ENCODE measurements at regions not wholly inside any gene's neighbourhood (a gene's known extent, or its start where the extent isn't known, plus 50 kb on each side); places are given as distances from the start of the nearest gene placed in this dataset.
A peak's percentile ranks its signal among the peaks of the same experiment; 100 is the strongest.

GRCh38 chr13:50576156-50576555 is 267.3 kb downstream of the DLEU7 start:
- DNase-seq (ENCODE audit: low spot score) = no peak

GRCh38 chr13:50577806-50578205 is 265.7 kb downstream of the DLEU7 start:
- DNase-seq (ENCODE audit: low spot score) = no peak

GRCh38 chr13:50580684-50581305 is 262.7 kb downstream of the DLEU7 start:
- DNase-seq (ENCODE audit: low spot score) = no peak

GRCh38 chr13:50581586-50582196 is 261.8 kb downstream of the DLEU7 start:
- DNase-seq (ENCODE audit: low spot score) = no peak

- DNase-seq (ENCODE audit: low spot score) = no peak
These were observed 258.5 kb downstream of the DLEU7 start for GRCh38 chr13:50584856-50585580.

GRCh38 chr13:50585674-50586413 is 257.6 kb downstream of the DLEU7 start:
- no peak for DNase-seq (ENCODE audit: low spot score)

- DNase-seq (ENCODE audit: low spot score) = no peak
These were observed 256.9 kb downstream of the DLEU7 start for GRCh38 chr13:50586414-50587083.

- no peak for DNase-seq (ENCODE audit: low spot score)
These were observed 256.4 kb downstream of the DLEU7 start for GRCh38 chr13:50587115-50587514.

GRCh38 chr13:50587645-50588373 is 255.7 kb downstream of the DLEU7 start:
- DNase-seq (ENCODE audit: low spot score) = no peak

GRCh38 chr13:50588491-50589130 is 254.9 kb downstream of the DLEU7 start:
- DNase-seq (ENCODE audit: low spot score) = no peak

GRCh38 chr13:50589139-50589538 is 254.4 kb downstream of the DLEU7 start:
- peak; percentile 53 for DNase-seq (ENCODE audit: low spot score)

- DNase-seq (ENCODE audit: low spot score) = peak; percentile 52
These were observed 253.8 kb downstream of the DLEU7 start for GRCh38 chr13:50589651-50590054.

GRCh38 chr13:50592412-50593155 is 250.9 kb downstream of the DLEU7 start:
- no peak for DNase-seq (ENCODE audit: low spot score)

- no peak for DNase-seq (ENCODE audit: low spot score)
These were observed 250.3 kb downstream of the DLEU7 start for GRCh38 chr13:50593207-50593606.

- no peak for DNase-seq (ENCODE audit: low spot score)
These were observed 249.0 kb downstream of the DLEU7 start for GRCh38 chr13:50594276-50595051.

- no peak for DNase-seq (ENCODE audit: low spot score)
These were observed 248.3 kb downstream of the DLEU7 start for GRCh38 chr13:50595196-50595595.

- no peak for DNase-seq (ENCODE audit: low spot score)
These were observed 247.3 kb downstream of the DLEU7 start for GRCh38 chr13:50596156-50596555.

- no peak for DNase-seq (ENCODE audit: low spot score)
These were observed 246.7 kb downstream of the DLEU7 start for GRCh38 chr13:50596776-50597203.

- no peak for DNase-seq (ENCODE audit: low spot score)
These were observed 245.2 kb downstream of the DLEU7 start for GRCh38 chr13:50598338-50598737.
